PFSK-1 (cell line): ENCODE measurements at regions not wholly inside any gene's neighbourhood (a gene's known extent, or its start where the extent isn't known, plus 50 kb on each side); places are given as distances from the start of the nearest gene placed in this dataset.

Experiments
- FOXP2 ChIP-seq: optimal IDR thresholded peaks from 2 replicates; pipeline ENCODE3; 2011; ENCODE audit warnings: borderline replicate concordance, control low read depth, inconsistent platforms; ENCODE audit not compliant: insufficient read depth; ENCODE audit errors: extremely low read length, extremely low read depth
- POLR2AphosphoS5 ChIP-seq: IDR thresholded peaks from 2 replicates; pipeline ENCODE4 v1.6.1; 2012; ENCODE audit warnings: low read depth, mild to moderate bottlenecking, control low read depth, low read length, moderate library complexity
- REST ChIP-seq, 2 experiments: IDR thresholded peaks; 2 replicates each; pipeline versions ENCODE4 v1.6.1 to v1.8.0; 2011 to 2012; ENCODE audit warnings: low read depth in 2 of 2, low read length in 2 of 2, control low read depth in 1 of 2, inconsistent platforms in 1 of 2, mild to moderate bottlenecking in 1 of 2, moderate library complexity in 1 of 2; ENCODE audit not compliant: insufficient read depth in 1 of 2
- SIN3A ChIP-seq: IDR thresholded peaks from 2 replicates; pipeline ENCODE4 v1.6.1; 2012; ENCODE audit warnings: mild to moderate bottlenecking, low read length, moderate library complexity, borderline replicate concordance; ENCODE audit not compliant: insufficient read depth
- TAF1 ChIP-seq: IDR thresholded peaks from 2 replicates; pipeline ENCODE4 v1.6.1; 2012; ENCODE audit warnings: low read length, control low read depth, borderline replicate concordance; ENCODE audit not compliant: insufficient read depth

GRCh38 chr6:37569317-37569716, 69.6 kb upstream of the CCDC167 start:
- no peak for TF ChIP-seq POLR2AphosphoS5
- no peak for TF ChIP-seq REST (IDR thresholded peaks at IDR 0.05; ENCODE audit: insufficient read depth in 1 of 2, low read depth in 2 of 2, low read length in 2 of 2)
- no peak for TF ChIP-seq FOXP2
- TF ChIP-seq SIN3A, result no peak
- no peak for TF ChIP-seq TAF1

- no peak for TF ChIP-seq FOXP2
- no peak for TF ChIP-seq TAF1
- TF ChIP-seq POLR2AphosphoS5, result no peak
- no peak for TF ChIP-seq SIN3A
- no peak for TF ChIP-seq REST (IDR thresholded peaks at IDR 0.05; ENCODE audit: insufficient read depth in 1 of 2, low read depth in 2 of 2, low read length in 2 of 2)
Observed at GRCh38 chr6:37566950-37567349, 67.3 kb upstream of the CCDC167 start.

GRCh38 chr6:37566111-37566949, 66.6 kb upstream of the CCDC167 start:
- TF ChIP-seq TAF1 (no peak), SIN3A (no peak), FOXP2 (peak; percentile 76), POLR2AphosphoS5 (no peak), REST (IDR thresholded peaks at IDR 0.05; ENCODE audit: insufficient read depth in 1 of 2, low read depth in 2 of 2, low read length in 2 of 2) (no peak)

GRCh38 chr6:37565267-37566110, 65.8 kb upstream of the CCDC167 start:
- TF ChIP-seq SIN3A (no peak), REST (IDR thresholded peaks at IDR 0.05; ENCODE audit: insufficient read depth in 1 of 2, low read depth in 2 of 2, low read length in 2 of 2) (no peak), TAF1 (no peak), FOXP2 (no peak), POLR2AphosphoS5 (no peak)
